SU-DHL-6 (cell line): ENCODE measurements at regions not wholly inside any gene's neighbourhood (a gene's known extent, or its start where the extent isn't known, plus 50 kb on each side); places are given as distances from the start of the nearest gene placed in this dataset.

Source experiments
- EZH2phosphoT487 ChIP-seq: fragments of 200-600 bp; sonication (generic), shearing (Covaris generic); conservative IDR thresholded peaks from 2 replicates; pipeline ENCODE4 v1.6.1; 2018; ENCODE audit warnings: mild to moderate bottlenecking, antibody characterized with exemption, low read length, moderate library complexity, mixed read lengths
- TF ChIP-seq, protein P1 (sequence below): fragments of 200-600 bp; sonication (generic); IDR thresholded peaks from one replicate; pipeline ENCODE4 v1.5.1; 2017; ENCODE audit warnings: antibody characterized with exemption, mild to moderate bottlenecking, low read length, moderate library complexity; ENCODE audit not compliant: insufficient read depth, poor library complexity, severe bottlenecking

DNA sequence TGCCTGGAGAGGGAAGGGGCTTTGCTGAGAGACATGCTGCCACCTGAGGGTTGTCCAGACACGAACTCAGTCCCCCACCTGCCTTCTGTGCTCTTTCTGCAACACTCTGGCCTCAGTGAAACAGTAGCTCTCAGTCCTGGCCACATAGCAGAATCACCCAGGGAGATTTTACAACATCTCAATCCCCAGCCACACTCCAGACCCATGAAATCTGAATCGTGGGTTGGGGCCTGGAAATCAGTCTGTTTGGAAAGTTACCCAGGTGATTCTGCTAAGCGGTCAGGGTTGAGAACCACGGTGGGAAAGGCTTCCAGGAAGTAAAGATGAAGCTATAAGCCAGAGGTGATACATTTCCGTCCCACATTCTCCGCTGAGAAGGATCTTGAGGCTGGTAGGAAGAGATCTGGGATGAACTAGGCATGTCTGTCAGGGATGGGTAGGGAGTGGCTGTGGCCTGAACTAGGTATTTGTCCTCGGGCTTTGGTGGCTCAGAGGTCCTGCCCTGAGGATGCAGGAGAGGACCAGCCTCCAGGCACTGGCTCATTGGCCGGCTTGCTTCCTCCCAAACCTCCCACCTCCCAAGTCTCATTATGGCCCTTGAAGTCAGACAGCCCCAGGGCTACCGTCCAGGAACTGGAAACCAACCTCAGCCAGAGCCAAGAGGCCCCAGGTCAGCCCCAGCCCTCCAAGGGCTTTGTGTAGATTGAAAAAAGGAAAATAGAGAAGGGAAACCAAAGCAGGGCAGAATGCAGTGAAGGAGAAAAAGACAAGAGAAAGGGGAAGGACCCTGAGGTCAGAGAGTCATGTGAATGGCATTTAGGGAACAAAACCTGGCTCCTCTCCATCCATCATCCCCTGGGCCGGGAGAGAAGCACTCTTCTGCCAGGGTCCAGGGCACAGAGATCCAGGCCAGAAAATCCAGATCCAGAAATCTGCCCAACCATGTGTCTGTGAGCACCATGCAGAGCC is 119.6 kb downstream of the ZFP36L2 start:
- TF ChIP-seq, protein P1, sequence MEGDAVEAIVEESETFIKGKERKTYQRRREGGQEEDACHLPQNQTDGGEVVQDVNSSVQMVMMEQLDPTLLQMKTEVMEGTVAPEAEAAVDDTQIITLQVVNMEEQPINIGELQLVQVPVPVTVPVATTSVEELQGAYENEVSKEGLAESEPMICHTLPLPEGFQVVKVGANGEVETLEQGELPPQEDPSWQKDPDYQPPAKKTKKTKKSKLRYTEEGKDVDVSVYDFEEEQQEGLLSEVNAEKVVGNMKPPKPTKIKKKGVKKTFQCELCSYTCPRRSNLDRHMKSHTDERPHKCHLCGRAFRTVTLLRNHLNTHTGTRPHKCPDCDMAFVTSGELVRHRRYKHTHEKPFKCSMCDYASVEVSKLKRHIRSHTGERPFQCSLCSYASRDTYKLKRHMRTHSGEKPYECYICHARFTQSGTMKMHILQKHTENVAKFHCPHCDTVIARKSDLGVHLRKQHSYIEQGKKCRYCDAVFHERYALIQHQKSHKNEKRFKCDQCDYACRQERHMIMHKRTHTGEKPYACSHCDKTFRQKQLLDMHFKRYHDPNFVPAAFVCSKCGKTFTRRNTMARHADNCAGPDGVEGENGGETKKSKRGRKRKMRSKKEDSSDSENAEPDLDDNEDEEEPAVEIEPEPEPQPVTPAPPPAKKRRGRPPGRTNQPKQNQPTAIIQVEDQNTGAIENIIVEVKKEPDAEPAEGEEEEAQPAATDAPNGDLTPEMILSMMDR = no peak
- no peak for TF ChIP-seq EZH2phosphoT487
